ENCODE measurements at regions not wholly inside any gene's neighbourhood (a gene's known extent, or its start where the extent isn't known, plus 50 kb on each side); places are given as distances from the start of the nearest gene placed in this dataset.

- no peak for DNase-seq
Measured at GRCh38 chr20:60817891-60818290, 434.2 kb upstream of the CDH4 start.

- DNase-seq: no peak
Measured at GRCh38 chr20:60819511-60819910, 432.6 kb upstream of the CDH4 start.

GRCh38 chr20:60820149-60820548 lies 431.9 kb upstream of the CDH4 start:
- DNase-seq: no peak

- DNase-seq: no peak
Measured at GRCh38 chr20:60820918-60821317, 431.1 kb upstream of the CDH4 start.

- no peak for DNase-seq
Measured at GRCh38 chr20:60822699-60823607, 429.1 kb upstream of the CDH4 start.

- DNase-seq: no peak
Measured at GRCh38 chr20:60835876-60836275, 416.2 kb upstream of the CDH4 start.

- no peak for DNase-seq
Measured at GRCh38 chr20:60837173-60837770, 414.8 kb upstream of the CDH4 start.

GRCh38 chr20:60838297-60838696 lies 413.8 kb upstream of the CDH4 start:
- DNase-seq: no peak

- no peak for DNase-seq
Measured at GRCh38 chr20:60840971-60841370, 411.1 kb upstream of the CDH4 start.

GRCh38 chr20:60845146-60845545 lies 406.9 kb upstream of the CDH4 start:
- DNase-seq: no peak

GRCh38 chr20:60851826-60852704 lies 400.0 kb upstream of the CDH4 start:
- DNase-seq: peak; percentile 46

GRCh38 chr20:60857708-60858107 lies 394.4 kb upstream of the CDH4 start:
- no peak for DNase-seq

GRCh38 chr20:60862601-60863000 lies 389.5 kb upstream of the CDH4 start:
- no peak for DNase-seq

- DNase-seq: no peak
Measured at GRCh38 chr20:60863548-60863947, 388.5 kb upstream of the CDH4 start.

GRCh38 chr20:60867589-60867988 lies 384.5 kb upstream of the CDH4 start:
- DNase-seq: no peak

- DNase-seq: no peak
Measured at GRCh38 chr20:60868316-60868891, 383.7 kb upstream of the CDH4 start.

GRCh38 chr20:60869087-60869486 lies 383.0 kb upstream of the CDH4 start:
- peak; percentile 54 for DNase-seq

- no peak for DNase-seq
Measured at GRCh38 chr20:60869625-60870024, 382.4 kb upstream of the CDH4 start.

- DNase-seq: no peak
Measured at GRCh38 chr20:60870040-60870439, 382.0 kb upstream of the CDH4 start.

- no peak for DNase-seq
Measured at GRCh38 chr20:60872224-60872623, 379.8 kb upstream of the CDH4 start.

GRCh38 chr20:60877071-60877857 lies 374.8 kb upstream of the CDH4 start:
- peak; percentile 99 for DNase-seq

GRCh38 chr20:60882836-60883235 lies 369.2 kb upstream of the CDH4 start:
- no peak for DNase-seq

All from NCI-H82 (cell line).